A549 (cell line): ENCODE measurements at regions not wholly inside any gene's neighbourhood (a gene's known extent, or its start where the extent isn't known, plus 50 kb on each side); places are given as distances from the start of the nearest gene placed in this dataset.

Experiments
- ATAC-seq, 2 experiments: fragments of 200-7000 bp in 1 of 2; fragments of >200 bp in 1 of 2; cut with Nextera tagmentation in 1 of 2; cut with Tn5 transposase in 1 of 2; 3 replicates each; pipeline versions ENCODE4 v1.8.0 to v1.9.1; 2018 to 2020; ENCODE audit warnings: mild to moderate bottlenecking in 1 of 2, moderate library complexity in 1 of 2
- CTCF ChIA-PET: fragments of 300-600 bp; sonication (Branson Sonifier 250); formaldehyde crosslinking; extraction: SDS; loops from one replicate; lab custom pipeline; 2021; ENCODE audit warnings: antibody characterized with exemption, inconsistent platforms; lab: Yijun Ruan, JAX
- POLR2A ChIA-PET: fragments of 350-600 bp; formaldehyde crosslinking; extraction: SDS; loops from one replicate; lab custom pipeline; 2021; ENCODE audit warnings: antibody characterized with exemption, inconsistent platforms; lab: Yijun Ruan, JAX
- DNase-seq, 2 experiments: peaks; one replicate each; pipeline versions ENCODE4 v3.0.0 to v3.0.0-alpha.2; 2011 to 2016; ENCODE audit warnings: low read depth in 1 of 2, low spot score in 1 of 2
- FAIRE-seq: peaks from 2 replicates; lab custom pipeline; 2011; peaks lifted over from hg19 to GRCh38; lab: Jason Lieb, UNC
- H3K27ac ChIP-seq, 2 experiments: fragments of >200 bp; sonication (Bioruptor Twin); formaldehyde crosslinking; 3 replicates each; pipeline ENCODE4 v1.5.1; 2016 to 2017
- H3K4me1 ChIP-seq: fragments of >200 bp; sonication (Bioruptor Twin); formaldehyde crosslinking; 3 replicates; pipeline ENCODE4 v1.6.1; 2016
- H3K4me2 ChIP-seq: fragments of >200 bp; sonication (Bioruptor Twin); formaldehyde crosslinking; 3 replicates; pipeline ENCODE4 v1.6.1; 2016
- H3K4me3 ChIP-seq: fragments of >200 bp; sonication (Bioruptor Twin); formaldehyde crosslinking; 3 replicates; pipeline ENCODE4 v1.5.1; 2016
- H3K9me3 ChIP-seq: fragments of >200 bp; sonication (Bioruptor Twin); formaldehyde crosslinking; 3 replicates; pipeline ENCODE4 v1.6.1; 2016
- CTCF ChIP-seq: fragments of >200 bp; sonication (Bioruptor Twin); formaldehyde crosslinking; IDR thresholded peaks from 3 replicates; pipeline ENCODE4 v1.5.1; 2016
- E2F6 ChIP-seq: IDR thresholded peaks from 2 replicates; pipeline ENCODE4 v1.6.1; 2012; ENCODE audit warnings: low read depth, borderline replicate concordance
- EHF ChIP-seq: fragments of 250-450 bp; sonication (Bioruptor Pico); IDR thresholded peaks from 2 replicates; pipeline ENCODE4 v1.5.0; 2020; ENCODE audit warnings: mild to moderate bottlenecking
- ESRRA ChIP-seq: fragments of 150-350 bp; IDR thresholded peaks from 2 replicates; pipeline ENCODE4 v1.6.1; 2014; ENCODE audit warnings: mild to moderate bottlenecking, low read length, borderline replicate concordance
- HEYL ChIP-seq: fragments of 250-450 bp; sonication (Bioruptor Pico); IDR thresholded peaks from 2 replicates; pipeline ENCODE4 v1.8.0; 2021; ENCODE audit warnings: mild to moderate bottlenecking, moderate library complexity
- HMGXB4 ChIP-seq: fragments of 250-450 bp; sonication (Bioruptor Pico); IDR thresholded peaks from 2 replicates; pipeline ENCODE4 v1.5.0; 2021; ENCODE audit warnings: mild to moderate bottlenecking, moderate library complexity, borderline replicate concordance
- HOXA7 ChIP-seq: fragments of 250-450 bp; sonication (Bioruptor Pico); IDR thresholded peaks from 2 replicates; pipeline ENCODE4 v1.5.0; 2020; ENCODE audit warnings: mild to moderate bottlenecking, moderate library complexity
- JUN ChIP-seq, 2 experiments: fragments of >200 bp; sonication (Bioruptor Twin); formaldehyde crosslinking; IDR thresholded peaks; 2 replicates in 1 of 2; 3 replicates in 1 of 2; pipeline ENCODE4 v1.6.1; 2016 to 2017
- JUNB ChIP-seq: fragments of >200 bp; sonication (Bioruptor Twin); formaldehyde crosslinking; IDR thresholded peaks from 2 replicates; pipeline ENCODE4 v1.6.1; 2016
- MAFK ChIP-seq: fragments of 450-650 bp; IDR thresholded peaks from 2 replicates; pipeline ENCODE4 v1.6.1; 2014; ENCODE audit not compliant: partially characterized antibody
- NPAS2 ChIP-seq: fragments of 250-450 bp; sonication (Bioruptor Pico); IDR thresholded peaks from 2 replicates; pipeline ENCODE4 v1.8.0; 2022; ENCODE audit warnings: mild to moderate bottlenecking, moderate library complexity, borderline replicate concordance
- PBX3 ChIP-seq: IDR thresholded peaks from 2 replicates; pipeline ENCODE4 v1.6.1; 2012
- ZFP36 ChIP-seq: fragments of 450-650 bp; IDR thresholded peaks from 2 replicates; pipeline ENCODE4 v1.6.1; 2014; ENCODE audit warnings: borderline replicate concordance; ENCODE audit not compliant: partially characterized antibody
- WGBS: methylation state at CpG from one replicate; pipeline ENCODE4 v1.1.6; 2017; ENCODE audit errors: missing lambda C conversion rate; 5-methylcytosine and 5-hydroxymethylcytosine counted together

- Histone ChIP-seq H3K4me1 (no peaks in the 10 kb centered on the region), H3K9me3 (no peaks in the 10 kb centered on the region), H3K27ac (no peak overlapping the region), H3K4me3 (no peak overlapping the region), H3K4me2 (no peak overlapping the region)
- ChIA-PET CTCF (no interaction called here), POLR2A (no interaction called here)
- no peak for DNase-seq
- TF ChIP-seq ESRRA, result no peak
- TF ChIP-seq CTCF, result no peak
- no peak for TF ChIP-seq HEYL
- no peak for TF ChIP-seq HMGXB4 (CRISPR knock-in tag)
- no peak for TF ChIP-seq HOXA7
- no peak for TF ChIP-seq JUNB
- ATAC-seq, result no peak
- no peak for FAIRE-seq
- 0% methylated on average over 1 of the region's 1 CpG for WGBS
Observed at GRCh38 chr13:61202042-61202441, 213.6 kb downstream of the PCDH20 start.

GRCh38 chr13:61192826-61193225 lies 222.8 kb downstream of the PCDH20 start:
- POLR2A ChIA-PET, result no interaction called here
- DNase-seq, result no peak
- ATAC-seq, result no peak
- 0% methylated on average over 1 of the region's 1 CpG for WGBS
- Histone ChIP-seq H3K9me3 (no peaks in the 10 kb centered on the region), H3K4me3 (no peak overlapping the region), H3K4me2 (no peak overlapping the region), H3K27ac (no peak overlapping the region), H3K4me1 (no peaks in the 10 kb centered on the region)
- TF ChIP-seq HMGXB4 (CRISPR knock-in tag) (no peak), PBX3 (no peak), ESRRA (no peak), ZFP36 (no peak), E2F6 (no peak), EHF (no peak), MAFK (no peak), JUN (IDR thresholded peaks at IDR 0.05) (no peak), NPAS2 (CRISPR knock-in tag) (no peak)
- FAIRE-seq, result no peak
- CTCF ChIA-PET, result no interaction called here

GRCh38 chr13:61188057-61188456 lies 227.6 kb downstream of the PCDH20 start:
- no peak overlapping the region for H3K4me2 ChIP-seq
- POLR2A ChIA-PET, result no interaction called here
- 0% methylated on average over 2 of the region's 2 CpGs for WGBS
- ATAC-seq, result no peak
- no peak overlapping the region for H3K27ac ChIP-seq
- FAIRE-seq, result no peak
- no peak overlapping the region for H3K4me3 ChIP-seq
- TF ChIP-seq MAFK, result peak; percentile 17
- TF ChIP-seq ESRRA, result no peak
- no peak for TF ChIP-seq HOXA7
- no peak for DNase-seq
- H3K4me1 ChIP-seq, result no peaks in the 10 kb centered on the region
- H3K9me3 ChIP-seq, result no peaks in the 10 kb centered on the region
- CTCF ChIA-PET, result no interaction called here
